ENCODE measurements at regions not wholly inside any gene's neighbourhood (a gene's known extent, or its start where the extent isn't known, plus 50 kb on each side); places are given as distances from the start of the nearest gene placed in this dataset.

- TF ChIP-seq, protein P1, sequence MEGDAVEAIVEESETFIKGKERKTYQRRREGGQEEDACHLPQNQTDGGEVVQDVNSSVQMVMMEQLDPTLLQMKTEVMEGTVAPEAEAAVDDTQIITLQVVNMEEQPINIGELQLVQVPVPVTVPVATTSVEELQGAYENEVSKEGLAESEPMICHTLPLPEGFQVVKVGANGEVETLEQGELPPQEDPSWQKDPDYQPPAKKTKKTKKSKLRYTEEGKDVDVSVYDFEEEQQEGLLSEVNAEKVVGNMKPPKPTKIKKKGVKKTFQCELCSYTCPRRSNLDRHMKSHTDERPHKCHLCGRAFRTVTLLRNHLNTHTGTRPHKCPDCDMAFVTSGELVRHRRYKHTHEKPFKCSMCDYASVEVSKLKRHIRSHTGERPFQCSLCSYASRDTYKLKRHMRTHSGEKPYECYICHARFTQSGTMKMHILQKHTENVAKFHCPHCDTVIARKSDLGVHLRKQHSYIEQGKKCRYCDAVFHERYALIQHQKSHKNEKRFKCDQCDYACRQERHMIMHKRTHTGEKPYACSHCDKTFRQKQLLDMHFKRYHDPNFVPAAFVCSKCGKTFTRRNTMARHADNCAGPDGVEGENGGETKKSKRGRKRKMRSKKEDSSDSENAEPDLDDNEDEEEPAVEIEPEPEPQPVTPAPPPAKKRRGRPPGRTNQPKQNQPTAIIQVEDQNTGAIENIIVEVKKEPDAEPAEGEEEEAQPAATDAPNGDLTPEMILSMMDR (conservative IDR thresholded peaks at IDR 0.05; ENCODE audit: low read length): no peak
- TF ChIP-seq EZH2phosphoT487 (IDR thresholded peaks at IDR 0.05; ENCODE audit: borderline replicate concordance): no peak
Observed at GRCh38 chr3:194861375-194861774, 175.7 kb downstream of the FAM43A start.

Measured in Loucy (cell line).